Panc1 (cell line): ENCODE measurements at regions not wholly inside any gene's neighbourhood (a gene's known extent, or its start where the extent isn't known, plus 50 kb on each side); places are given as distances from the start of the nearest gene placed in this dataset.

Experiments used
- POLR2AphosphoS5 ChIP-seq: IDR thresholded peaks from 2 replicates; pipeline ENCODE4 v1.6.1; 2012; ENCODE audit warnings: mild to moderate bottlenecking, low read depth, low read length, moderate library complexity
- TF ChIP-seq, protein P1 (sequence below): fragments of 450-650 bp; IDR thresholded peaks from 2 replicates; pipeline ENCODE4 v1.5.1; 2017; ENCODE audit warnings: mild to moderate bottlenecking
- TF ChIP-seq, protein P2 (sequence below), 2 experiments: IDR thresholded peaks; 2 replicates each; pipeline ENCODE4 v1.6.1; 2011 to 2012; ENCODE audit warnings: low read depth in 2 of 2, control low read depth in 1 of 2, low read length in 1 of 2, mild to moderate bottlenecking in 1 of 2, moderate library complexity in 1 of 2; ENCODE audit not compliant: insufficient read depth in 1 of 2

DNA sequence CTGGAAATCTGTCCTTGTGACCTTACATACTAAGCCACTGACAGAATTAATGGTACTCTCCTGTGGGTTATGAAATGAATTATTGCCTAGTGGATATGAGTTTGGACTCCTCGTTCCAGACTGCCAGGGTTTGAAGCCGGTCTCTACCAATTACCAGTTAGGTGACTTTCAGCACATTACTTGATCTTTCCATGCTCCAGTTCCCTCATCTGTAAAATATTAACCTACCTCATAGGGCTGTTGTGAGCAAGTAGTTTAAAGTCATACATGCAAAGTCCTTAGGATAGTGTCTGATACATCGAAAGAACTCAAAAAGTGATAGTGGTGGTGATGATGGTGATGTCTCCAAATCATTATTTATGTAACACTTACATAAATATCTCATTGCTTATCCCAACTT is 373.5 kb upstream of the ARX start:
- TF ChIP-seq, protein P1, sequence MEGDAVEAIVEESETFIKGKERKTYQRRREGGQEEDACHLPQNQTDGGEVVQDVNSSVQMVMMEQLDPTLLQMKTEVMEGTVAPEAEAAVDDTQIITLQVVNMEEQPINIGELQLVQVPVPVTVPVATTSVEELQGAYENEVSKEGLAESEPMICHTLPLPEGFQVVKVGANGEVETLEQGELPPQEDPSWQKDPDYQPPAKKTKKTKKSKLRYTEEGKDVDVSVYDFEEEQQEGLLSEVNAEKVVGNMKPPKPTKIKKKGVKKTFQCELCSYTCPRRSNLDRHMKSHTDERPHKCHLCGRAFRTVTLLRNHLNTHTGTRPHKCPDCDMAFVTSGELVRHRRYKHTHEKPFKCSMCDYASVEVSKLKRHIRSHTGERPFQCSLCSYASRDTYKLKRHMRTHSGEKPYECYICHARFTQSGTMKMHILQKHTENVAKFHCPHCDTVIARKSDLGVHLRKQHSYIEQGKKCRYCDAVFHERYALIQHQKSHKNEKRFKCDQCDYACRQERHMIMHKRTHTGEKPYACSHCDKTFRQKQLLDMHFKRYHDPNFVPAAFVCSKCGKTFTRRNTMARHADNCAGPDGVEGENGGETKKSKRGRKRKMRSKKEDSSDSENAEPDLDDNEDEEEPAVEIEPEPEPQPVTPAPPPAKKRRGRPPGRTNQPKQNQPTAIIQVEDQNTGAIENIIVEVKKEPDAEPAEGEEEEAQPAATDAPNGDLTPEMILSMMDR = no peak
- no peak for TF ChIP-seq POLR2AphosphoS5
- TF ChIP-seq, protein P2, sequence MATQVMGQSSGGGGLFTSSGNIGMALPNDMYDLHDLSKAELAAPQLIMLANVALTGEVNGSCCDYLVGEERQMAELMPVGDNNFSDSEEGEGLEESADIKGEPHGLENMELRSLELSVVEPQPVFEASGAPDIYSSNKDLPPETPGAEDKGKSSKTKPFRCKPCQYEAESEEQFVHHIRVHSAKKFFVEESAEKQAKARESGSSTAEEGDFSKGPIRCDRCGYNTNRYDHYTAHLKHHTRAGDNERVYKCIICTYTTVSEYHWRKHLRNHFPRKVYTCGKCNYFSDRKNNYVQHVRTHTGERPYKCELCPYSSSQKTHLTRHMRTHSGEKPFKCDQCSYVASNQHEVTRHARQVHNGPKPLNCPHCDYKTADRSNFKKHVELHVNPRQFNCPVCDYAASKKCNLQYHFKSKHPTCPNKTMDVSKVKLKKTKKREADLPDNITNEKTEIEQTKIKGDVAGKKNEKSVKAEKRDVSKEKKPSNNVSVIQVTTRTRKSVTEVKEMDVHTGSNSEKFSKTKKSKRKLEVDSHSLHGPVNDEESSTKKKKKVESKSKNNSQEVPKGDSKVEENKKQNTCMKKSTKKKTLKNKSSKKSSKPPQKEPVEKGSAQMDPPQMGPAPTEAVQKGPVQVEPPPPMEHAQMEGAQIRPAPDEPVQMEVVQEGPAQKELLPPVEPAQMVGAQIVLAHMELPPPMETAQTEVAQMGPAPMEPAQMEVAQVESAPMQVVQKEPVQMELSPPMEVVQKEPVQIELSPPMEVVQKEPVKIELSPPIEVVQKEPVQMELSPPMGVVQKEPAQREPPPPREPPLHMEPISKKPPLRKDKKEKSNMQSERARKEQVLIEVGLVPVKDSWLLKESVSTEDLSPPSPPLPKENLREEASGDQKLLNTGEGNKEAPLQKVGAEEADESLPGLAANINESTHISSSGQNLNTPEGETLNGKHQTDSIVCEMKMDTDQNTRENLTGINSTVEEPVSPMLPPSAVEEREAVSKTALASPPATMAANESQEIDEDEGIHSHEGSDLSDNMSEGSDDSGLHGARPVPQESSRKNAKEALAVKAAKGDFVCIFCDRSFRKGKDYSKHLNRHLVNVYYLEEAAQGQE (IDR thresholded peaks at IDR 0.05; ENCODE audit: insufficient read depth in 1 of 2, low read depth in 2 of 2, low read length in 1 of 2) = no peak
